Nephron progenitor cell (in vitro differentiated cells): ENCODE measurements at regions not wholly inside any gene's neighbourhood (a gene's known extent, or its start where the extent isn't known, plus 50 kb on each side); places are given as distances from the start of the nearest gene placed in this dataset.

Experiments used
- DNase-seq: peaks from one replicate; pipeline ENCODE4 v3.0.0; 2021
- H3K27ac Mint-ChIP-seq: 2 replicates; pipeline ENCODE4 v1.8.0; 2021; ENCODE audit warnings: mild to moderate bottlenecking, moderate library complexity, mixed read lengths
- H3K27me3 Mint-ChIP-seq: 2 replicates; pipeline ENCODE4 v1.8.0; 2021; ENCODE audit warnings: mild to moderate bottlenecking, low read depth, mixed read lengths; ENCODE audit not compliant: poor library complexity
- H3K36me3 Mint-ChIP-seq: 2 replicates; pipeline ENCODE4 v1.8.0; 2021; ENCODE audit warnings: low read depth, mixed read lengths
- H3K4me1 Mint-ChIP-seq: 2 replicates; pipeline ENCODE4 v1.8.0; 2021; ENCODE audit warnings: mixed read lengths
- H3K4me3 Mint-ChIP-seq: 2 replicates; pipeline ENCODE4 v1.8.0; 2021; ENCODE audit warnings: mild to moderate bottlenecking, moderate library complexity, mixed read lengths
- H3K9me3 Mint-ChIP-seq: 2 replicates; pipeline ENCODE4 v1.8.0; 2021; ENCODE audit warnings: mild to moderate bottlenecking, moderate library complexity, mixed read lengths
- CTCF ChIP-seq: fragments of 200-600 bp; sonication (generic); IDR thresholded peaks from 2 replicates; pipeline ENCODE4 v1.5.0; 2021; ENCODE audit warnings: antibody characterized with exemption

DNA sequence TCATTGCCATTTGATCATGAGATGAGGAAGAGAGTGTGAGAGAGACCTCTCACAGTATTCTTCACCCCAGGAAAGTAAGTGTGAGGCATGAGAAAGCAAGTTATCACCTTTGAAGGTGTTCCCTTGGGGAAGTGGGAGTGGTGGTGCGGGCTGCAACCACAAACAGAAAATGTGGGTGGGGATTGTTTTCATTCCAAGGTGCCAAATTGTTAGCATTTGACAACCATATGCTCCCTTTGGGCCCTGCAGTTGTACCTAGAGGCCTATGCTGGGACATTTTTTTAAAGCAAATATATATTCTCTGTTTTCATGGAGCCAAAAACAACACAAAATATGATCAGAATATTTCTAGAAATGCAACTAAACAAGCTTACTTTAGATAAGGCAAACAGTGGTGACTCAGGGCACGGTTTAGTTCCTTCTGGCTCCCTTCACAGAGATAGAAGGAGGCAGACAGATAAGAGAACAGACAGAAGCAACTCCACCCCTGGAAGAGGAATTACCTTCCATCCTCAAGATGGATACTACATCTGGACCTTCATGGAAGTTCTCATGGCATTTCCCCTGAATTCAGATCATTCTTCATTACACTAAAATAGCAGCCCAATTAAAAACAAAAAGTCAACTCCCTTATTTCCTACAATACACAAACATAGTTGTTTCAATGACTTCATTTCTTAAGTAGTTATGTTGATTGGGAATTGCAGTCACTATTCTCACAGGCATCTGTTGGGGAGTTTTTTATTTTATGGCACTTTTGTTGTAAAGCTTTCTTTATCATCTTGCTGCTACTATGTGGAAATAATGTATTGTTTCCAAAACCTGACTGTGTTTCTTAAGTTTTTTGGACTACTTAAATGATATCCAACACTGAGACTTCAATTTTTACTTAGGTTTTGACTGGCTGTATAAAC lies 416.6 kb downstream of the PLK2 start:
- Mint-ChIP-seq H3K4me3 (no peak overlapping the region), H3K27me3 (no peaks in the 10 kb centered on the region), H3K4me1 (peaks cover 4% of the 10 kb centered on the region), H3K9me3 (no peaks in the 10 kb centered on the region), H3K27ac (no peak overlapping the region), H3K36me3 (no peaks in the 10 kb centered on the region)
- no peak for DNase-seq
- no peak for TF ChIP-seq CTCF

DNA sequence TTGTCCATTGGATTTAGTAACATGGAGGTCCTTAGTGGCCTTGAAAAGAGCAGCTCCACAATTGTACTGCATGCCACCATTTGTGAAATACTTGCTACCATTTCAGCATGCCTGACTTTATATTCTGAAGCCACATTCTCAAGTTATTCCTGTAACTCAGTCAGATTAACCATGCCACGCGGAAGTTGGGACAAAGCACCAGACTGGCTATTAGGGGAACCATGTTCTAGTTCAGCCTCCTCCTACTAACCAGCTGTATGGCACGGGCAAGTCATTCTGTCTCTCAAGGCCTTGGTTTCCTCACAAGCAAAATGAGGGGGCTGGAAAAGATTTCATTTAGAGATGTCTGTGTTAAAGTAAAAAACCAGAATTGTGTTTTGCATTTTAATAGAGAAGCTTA lies 418.0 kb downstream of the PLK2 start:
- Mint-ChIP-seq H3K27ac (no peak overlapping the region), H3K27me3 (no peaks in the 10 kb centered on the region), H3K36me3 (no peaks in the 10 kb centered on the region), H3K4me3 (no peak overlapping the region), H3K4me1 (peaks cover 4% of the 10 kb centered on the region), H3K9me3 (no peaks in the 10 kb centered on the region)
- TF ChIP-seq CTCF = no peak
- DNase-seq = no peak

GRCh38 chr5:58040846-58041245 lies 419.0 kb downstream of the PLK2 start:
- Mint-ChIP-seq H3K27me3 (no peaks in the 10 kb centered on the region), H3K36me3 (no peaks in the 10 kb centered on the region), H3K27ac (no peak overlapping the region), H3K4me3 (no peak overlapping the region), H3K4me1 (peaks cover 4% of the 10 kb centered on the region), H3K9me3 (no peaks in the 10 kb centered on the region)
- TF ChIP-seq CTCF = no peak
- no peak for DNase-seq

DNA sequence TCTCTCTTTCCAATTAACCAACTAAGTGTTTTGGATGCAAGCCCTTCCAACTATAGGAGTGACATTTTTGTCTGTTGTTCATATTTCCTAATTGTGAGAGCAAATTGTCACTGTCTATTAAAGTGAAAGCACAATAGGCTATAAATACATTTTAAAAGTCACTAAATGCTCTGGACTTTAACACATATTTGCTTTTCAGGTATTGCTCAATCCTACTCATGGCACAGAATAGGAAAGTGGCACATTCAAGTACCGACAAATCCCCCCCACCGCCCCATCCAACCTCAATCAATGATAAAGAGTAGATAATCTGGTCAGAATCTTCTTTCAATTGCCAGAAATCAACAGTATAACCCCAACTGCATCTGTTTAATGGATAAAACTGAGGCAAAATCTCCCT lies 419.8 kb downstream of the PLK2 start:
- Mint-ChIP-seq H3K36me3 (no peaks in the 10 kb centered on the region), H3K27me3 (no peaks in the 10 kb centered on the region), H3K9me3 (no peaks in the 10 kb centered on the region), H3K4me3 (no peak overlapping the region), H3K27ac (no peak overlapping the region), H3K4me1 (peaks cover 4% of the 10 kb centered on the region)
- no peak for DNase-seq
- TF ChIP-seq CTCF = no peak

DNA sequence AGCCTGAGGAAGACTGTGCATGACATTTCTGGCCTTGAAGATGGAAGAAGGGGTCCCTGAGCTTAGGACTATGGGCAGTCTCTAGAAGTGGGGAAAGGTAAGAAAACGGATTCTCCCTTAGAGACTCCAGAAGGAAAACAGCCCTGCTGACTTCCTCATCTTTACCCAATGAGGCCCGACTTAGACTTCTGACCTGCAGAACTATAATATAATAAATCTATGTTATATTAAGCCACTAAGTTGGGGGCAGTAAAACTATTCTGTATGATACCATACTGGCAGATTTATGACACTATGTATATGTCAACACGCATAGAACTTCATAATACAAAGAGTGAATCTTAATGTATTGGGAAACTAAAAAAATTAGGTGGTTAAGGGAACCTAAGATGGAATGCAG lies 422.0 kb downstream of the PLK2 start:
- H3K4me1 Mint-ChIP-seq = peaks cover 2% of the 10 kb centered on the region
- H3K9me3 Mint-ChIP-seq = no peaks in the 10 kb centered on the region
- no peak overlapping the region for H3K4me3 Mint-ChIP-seq
- H3K27me3 Mint-ChIP-seq = no peaks in the 10 kb centered on the region
- TF ChIP-seq CTCF = no peak
- DNase-seq = no peak
- no peaks in the 10 kb centered on the region for H3K36me3 Mint-ChIP-seq
- no peak overlapping the region for H3K27ac Mint-ChIP-seq

- no peak for TF ChIP-seq CTCF
Observed at GRCh38 chr5:58025809-58026208, 434.1 kb downstream of the PLK2 start.

More at GRCh38 chr5:58025809-58026208, 434.1 kb downstream of the PLK2 start:
- no peak for DNase-seq
- Mint-ChIP-seq H3K27ac (no peak overlapping the region), H3K4me1 (no peaks in the 10 kb centered on the region), H3K9me3 (no peaks in the 10 kb centered on the region), H3K4me3 (no peak overlapping the region), H3K36me3 (no peaks in the 10 kb centered on the region), H3K27me3 (no peaks in the 10 kb centered on the region)
